GM21423 (cell line): ENCODE measurements at regions not wholly inside any gene's neighbourhood (a gene's known extent, or its start where the extent isn't known, plus 50 kb on each side); places are given as distances from the start of the nearest gene placed in this dataset.
"Not testable (repeated sequence)": the region's sequence is repeated elsewhere in the genome, so short reads cannot be mapped to it uniquely, and the experiment has no call there.

Source experiments
- ATAC-seq: cut with Tn5 transposase; IDR thresholded peaks from one replicate; pipeline ENCODE4 v1.9.1; 2021; ENCODE audit warnings: mild to moderate bottlenecking, moderate library complexity; ENCODE audit not compliant: unreplicated experiment

GRCh38 chr10:8173243-8173865 is 118.9 kb downstream of the GATA3 start:
- no peak for ATAC-seq

DNA sequence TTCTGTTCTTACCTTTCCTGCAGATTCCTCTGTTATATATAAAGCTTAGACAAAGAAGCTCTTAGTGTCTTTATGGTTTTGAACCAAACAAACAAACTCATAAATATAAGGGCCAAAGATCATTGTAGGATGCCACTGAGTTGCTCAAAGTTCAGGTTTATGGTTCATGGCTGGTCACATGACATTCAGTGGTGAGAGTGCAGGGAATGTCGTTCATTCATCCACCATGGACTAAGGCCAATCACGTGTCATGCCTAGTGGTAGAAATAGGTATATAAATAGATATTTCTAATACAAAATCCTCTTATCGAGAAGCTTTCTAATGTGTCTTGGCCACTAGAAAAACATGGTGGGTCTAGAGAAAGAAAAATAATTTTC is 119.4 kb downstream of the GATA3 start:
- no peak for ATAC-seq

DNA sequence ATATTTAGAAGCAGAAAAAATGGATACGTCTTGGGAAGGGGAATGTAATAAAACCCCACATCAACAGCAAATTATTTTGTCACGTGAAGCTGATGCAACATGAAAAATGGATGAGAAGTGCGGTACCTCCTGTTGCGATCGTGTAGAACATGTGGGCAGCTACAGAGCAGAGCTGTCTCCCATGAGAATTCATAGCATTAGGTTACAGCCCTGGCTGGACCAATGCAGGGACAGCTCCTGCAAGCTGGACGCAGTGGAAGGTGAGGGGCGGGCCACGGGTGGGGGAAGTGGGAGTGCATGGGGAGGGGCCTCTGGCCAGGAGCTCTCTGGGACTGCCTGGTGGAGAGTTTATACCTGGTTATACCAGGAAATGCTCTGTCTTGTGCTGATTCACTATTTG is 120.3 kb downstream of the GATA3 start:
- ATAC-seq, result no peak

DNA sequence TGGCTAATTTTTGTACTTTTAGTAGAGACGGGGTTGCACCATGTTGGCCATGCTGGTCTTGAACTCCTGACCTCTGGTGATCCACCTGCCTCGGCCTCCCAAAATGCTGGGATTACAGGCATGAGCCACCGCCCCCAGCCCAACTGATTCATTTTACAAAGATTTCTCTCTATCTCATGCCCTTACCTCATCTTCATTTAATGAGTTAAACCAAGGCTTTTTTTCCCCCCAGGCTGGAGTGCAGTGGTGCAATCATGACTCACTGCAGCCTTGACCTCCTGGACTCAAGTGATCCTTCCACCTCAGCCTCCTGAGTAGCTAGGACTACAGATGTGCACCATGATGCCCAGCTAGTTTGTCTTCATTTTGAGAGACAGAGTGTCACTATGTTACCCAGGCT is 123.0 kb downstream of the GATA3 start:
- ATAC-seq, result not testable (repeated sequence)

DNA sequence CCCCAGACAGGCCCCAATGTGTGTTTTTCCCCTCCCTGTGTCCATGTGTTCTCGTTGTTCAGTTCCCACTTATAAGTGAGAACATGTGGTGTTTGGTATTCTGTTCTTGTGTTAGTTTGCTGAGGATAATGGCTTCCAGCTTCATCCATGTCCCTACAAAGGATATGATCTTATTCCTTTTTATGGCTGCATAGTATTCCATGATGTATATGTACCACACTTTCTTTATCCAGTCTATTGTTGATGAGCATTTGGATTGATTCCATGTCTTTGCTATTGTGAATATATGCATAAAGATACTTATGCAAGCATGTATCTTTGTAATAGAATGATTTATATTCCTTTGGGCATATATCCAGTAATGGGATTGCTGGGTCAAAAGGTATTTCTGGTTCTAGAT is 125.3 kb downstream of the GATA3 start:
- not testable (repeated sequence) for ATAC-seq

- ATAC-seq, result no peak
These were observed 126.0 kb downstream of the GATA3 start for GRCh38 chr10:8180360-8181109.

- ATAC-seq, result no peak
These were observed 127.1 kb downstream of the GATA3 start for GRCh38 chr10:8181496-8182157.

GRCh38 chr10:8182806-8183205 is 128.3 kb downstream of the GATA3 start:
- no peak for ATAC-seq

DNA sequence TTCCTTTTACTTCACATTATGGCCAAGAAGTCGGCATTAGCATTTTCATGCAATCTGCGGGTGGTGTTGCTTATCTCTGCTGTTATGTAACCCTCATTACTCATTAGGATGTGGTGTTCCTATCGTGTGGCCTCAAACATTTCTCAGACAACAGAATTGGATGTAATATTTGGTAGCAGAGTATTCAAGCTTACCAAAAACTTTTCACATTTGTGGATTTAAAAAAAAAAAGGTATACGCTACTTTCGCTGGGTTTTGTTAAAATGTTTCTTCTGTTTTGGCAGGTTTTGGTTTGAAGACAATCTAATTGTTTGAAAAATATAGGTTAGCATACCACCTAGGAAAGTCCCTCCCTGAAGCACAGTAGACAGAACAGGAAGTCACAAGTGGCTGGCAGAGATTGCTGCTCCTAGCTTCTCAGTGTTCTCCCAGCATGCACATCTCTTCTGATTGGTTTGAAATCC is 128.8 kb downstream of the GATA3 start:
- ATAC-seq, result no peak

- no peak for ATAC-seq
These were observed 132.7 kb downstream of the GATA3 start for GRCh38 chr10:8187171-8187666.

DNA sequence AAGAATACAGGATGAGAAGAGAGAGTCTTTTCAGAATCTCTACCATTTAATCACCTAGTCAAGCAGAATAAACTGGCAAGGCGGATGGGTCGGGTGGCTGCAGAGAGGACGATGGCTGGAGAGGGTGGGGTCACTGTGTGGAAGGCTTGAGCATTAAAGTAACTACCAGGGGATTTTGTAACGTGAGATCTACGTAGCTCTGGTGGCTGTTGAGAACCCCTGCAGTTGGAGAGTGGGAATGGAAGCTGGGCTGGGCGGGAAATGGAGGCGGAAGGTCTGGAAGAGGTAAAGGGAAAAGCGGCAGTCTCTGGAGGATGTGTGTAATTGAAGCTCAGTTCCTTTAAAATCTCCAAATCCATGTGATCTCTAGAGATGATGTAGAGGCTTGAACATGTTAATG is 135.0 kb downstream of the GATA3 start:
- no peak for ATAC-seq

DNA sequence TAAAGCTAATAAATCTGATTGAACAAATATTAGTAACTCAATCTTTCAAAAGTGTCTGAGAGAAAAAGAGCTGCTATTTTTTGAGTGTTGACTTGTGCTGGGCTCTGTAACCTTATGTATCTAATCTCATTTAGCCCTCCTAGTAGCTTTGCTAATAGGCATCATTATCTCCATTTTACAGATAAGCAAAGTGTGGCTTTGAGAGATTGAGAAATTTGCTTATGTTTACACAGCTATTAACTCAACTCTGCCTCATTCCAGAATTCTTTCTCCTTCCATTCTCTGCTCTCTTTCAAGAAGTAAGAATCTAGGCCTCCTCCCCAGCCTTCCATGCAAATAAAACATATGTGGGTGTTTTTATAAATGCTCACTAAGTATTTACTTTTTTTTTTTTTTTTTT is 137.8 kb downstream of the GATA3 start:
- ATAC-seq, result no peak

- no peak for ATAC-seq
These were observed 139.1 kb downstream of the GATA3 start for GRCh38 chr10:8193546-8193945.

GRCh38 chr10:8194050-8194449 is 139.6 kb downstream of the GATA3 start:
- no peak for ATAC-seq

GRCh38 chr10:8206882-8207281 is 152.4 kb downstream of the GATA3 start:
- no peak for ATAC-seq

DNA sequence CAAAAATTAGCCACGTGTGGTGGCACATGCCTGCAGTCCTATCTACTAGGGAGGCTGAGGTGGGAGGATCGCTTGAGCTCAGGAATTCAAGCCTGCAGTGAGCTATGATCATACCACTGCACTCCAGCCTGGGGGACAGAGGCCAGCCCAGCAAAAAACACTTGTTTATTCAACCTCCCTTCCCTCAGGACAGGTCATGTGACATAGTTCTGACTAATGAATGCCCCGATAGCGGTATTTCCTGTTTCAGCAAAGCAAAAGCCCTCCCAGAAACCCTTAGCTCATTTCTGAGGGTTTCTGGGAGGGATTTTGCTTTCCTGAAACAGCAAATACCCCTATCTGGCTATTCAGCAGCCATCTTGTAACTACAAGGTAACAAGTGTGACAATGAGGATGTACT is 157.1 kb downstream of the GATA3 start:
- no peak for ATAC-seq

DNA sequence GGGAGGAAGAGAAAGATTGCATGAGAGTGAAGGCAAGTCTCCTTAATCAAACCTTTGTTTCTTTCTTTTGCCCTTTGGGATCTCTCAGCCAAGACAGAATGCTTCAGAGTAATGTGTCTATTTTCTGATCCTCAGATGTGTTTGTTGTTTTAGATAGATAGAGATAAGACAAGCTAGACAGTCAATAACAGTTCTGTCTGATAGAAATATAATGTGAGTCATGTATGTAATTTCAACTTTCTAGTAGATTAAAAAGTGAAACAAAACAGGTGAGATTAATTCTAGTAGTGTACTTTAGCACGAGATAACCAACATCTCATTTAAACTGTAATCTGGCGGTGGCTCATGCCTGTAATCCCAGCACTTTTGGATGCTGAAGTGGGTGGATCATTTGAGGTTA is 159.2 kb downstream of the GATA3 start:
- no peak for ATAC-seq

DNA sequence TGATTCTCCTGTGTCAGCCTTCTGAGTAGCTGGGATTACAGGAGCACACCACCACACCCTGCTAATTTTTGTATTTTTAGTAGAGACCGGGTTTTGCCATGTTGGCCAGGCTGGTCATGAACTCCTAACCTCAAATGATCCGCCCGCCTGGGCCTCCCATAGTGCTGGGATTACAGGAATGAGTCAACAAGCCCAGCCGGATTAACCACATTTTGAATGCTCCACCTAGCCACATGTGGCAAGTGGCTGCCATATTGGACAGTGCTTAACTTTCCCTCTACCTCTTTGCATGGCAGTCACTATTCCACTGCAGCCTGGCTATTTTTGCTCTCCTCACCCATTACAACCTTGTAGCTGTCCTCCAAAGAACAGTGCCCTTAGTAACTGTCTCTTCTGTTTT is 160.1 kb downstream of the GATA3 start:
- ATAC-seq, result no peak

DNA sequence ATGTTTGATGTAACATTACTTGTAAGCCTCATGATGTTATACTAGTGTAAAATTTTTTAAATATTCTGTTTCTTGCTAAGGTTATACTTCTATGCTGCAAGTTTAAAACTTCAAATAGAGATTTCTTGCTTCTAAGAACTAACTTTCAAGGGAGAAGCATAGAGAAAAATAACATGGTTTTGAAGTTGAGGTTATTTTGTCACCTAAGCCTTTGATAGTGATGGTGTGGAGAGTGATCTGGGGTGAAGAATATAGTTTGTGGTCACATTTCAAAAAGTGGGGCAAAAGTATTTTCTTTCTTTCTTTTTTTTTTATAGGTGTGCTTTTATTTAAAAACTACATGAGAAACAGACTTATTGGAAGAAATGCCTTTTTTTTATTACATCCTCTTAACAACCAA is 162.4 kb downstream of the GATA3 start:
- no peak for ATAC-seq

DNA sequence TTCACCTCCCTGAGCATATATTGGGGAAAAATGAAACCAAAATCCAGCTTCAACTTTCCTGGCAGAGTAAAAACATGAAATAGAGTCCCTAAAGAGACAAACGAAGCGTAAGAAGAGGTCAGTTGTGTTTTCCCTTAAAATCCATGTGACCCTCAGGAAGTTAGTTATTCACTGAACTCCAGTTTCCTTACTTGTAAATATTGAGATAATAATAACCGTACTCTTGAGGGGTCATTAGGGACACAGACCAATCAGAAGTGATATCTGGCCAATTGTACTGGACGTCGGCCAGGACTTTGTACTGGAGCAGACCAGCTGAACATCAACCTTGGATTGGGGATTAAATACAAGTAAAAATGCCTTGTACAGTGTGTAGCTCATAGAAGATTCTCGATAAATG is 167.0 kb downstream of the GATA3 start:
- no peak for ATAC-seq

DNA sequence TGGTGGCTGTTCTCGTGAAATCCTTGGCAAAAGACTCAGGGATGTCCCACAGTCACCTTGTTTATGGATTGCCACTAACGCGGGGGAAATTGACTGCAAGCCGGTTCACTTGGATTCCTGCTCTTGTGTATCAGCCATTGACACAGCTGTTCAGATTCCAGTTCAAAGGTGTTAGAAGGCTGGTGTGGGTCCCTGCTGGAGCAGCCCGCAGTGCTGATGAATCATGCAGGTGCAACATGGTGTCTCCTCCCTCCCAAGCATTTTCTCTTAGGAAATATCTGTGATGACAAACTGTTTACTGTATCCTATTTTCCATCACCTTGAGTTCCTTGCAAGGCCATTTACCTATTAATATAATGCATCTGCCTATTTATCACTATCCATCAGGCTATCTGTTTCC is 170.1 kb downstream of the GATA3 start:
- ATAC-seq, result no peak

- ATAC-seq, result no peak
These were observed 170.7 kb downstream of the GATA3 start for GRCh38 chr10:8225187-8225586.
